ENCODE measurements at regions not wholly inside any gene's neighbourhood (a gene's known extent, or its start where the extent isn't known, plus 50 kb on each side); places are given as distances from the start of the nearest gene placed in this dataset.
"Not testable (repeated sequence)": the region's sequence is repeated elsewhere in the genome, so short reads cannot be mapped to it uniquely, and the experiment has no call there.

DNA sequence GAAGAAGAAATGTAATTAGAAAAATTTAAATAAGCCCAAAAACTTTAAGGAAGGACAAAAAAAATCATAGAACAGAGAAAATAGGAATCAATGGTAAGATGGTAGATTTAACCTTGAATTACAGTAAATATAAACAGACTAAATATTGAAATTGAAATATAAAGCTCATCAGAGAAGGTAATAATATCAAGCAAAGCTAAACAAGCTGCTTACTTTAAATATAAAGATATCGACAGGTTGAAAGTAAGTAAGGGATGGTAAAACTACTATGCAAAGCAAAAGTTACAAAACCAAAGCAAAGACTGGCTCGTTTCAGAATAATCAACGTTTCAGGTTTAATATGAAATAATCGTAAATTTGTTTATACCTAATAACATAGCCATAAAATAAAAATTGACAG, 137.0 kb upstream of the KCNJ15 start:
- H3K9ac ChIP-seq (ENCODE audit: low read depth in 1 of 2, low read length in 2 of 2): no peak overlapping the region
- no peaks in the 10 kb centered on the region for H3K4me1 ChIP-seq (ENCODE audit: control insufficient read depth in 4 of 4, insufficient read depth in 4 of 4, low read length in 3 of 4)
- no peaks in the 10 kb centered on the region for H3K9me3 ChIP-seq (ENCODE audit: control insufficient read depth in 4 of 4, low read length in 3 of 4)
- DNase-seq (ENCODE audit: low spot score): no peak
- no peak overlapping the region for H3K27ac ChIP-seq (ENCODE audit: low read depth in 1 of 2, low read length in 2 of 2)
- 88% methylated on average over 4 of the region's 4 CpGs for WGBS
- H3K4me3 ChIP-seq (ENCODE audit: low read depth in 1 of 3, low read length in 3 of 3): no peak overlapping the region
- H3K36me3 ChIP-seq (ENCODE audit: control insufficient read depth in 4 of 4, insufficient read depth in 3 of 4, low read depth in 1 of 4, low read length in 3 of 4): no peaks in the 10 kb centered on the region
- peaks cover 0 to 4% (median 0%) of the 10 kb centered on the region in 4 donors for H3K27me3 ChIP-seq (ENCODE audit: control insufficient read depth in 4 of 4, insufficient read depth in 4 of 4, low read length in 3 of 4)
- TF ChIP-seq CTCF (IDR thresholded peaks at IDR 0.05; ENCODE audit: low read depth, low read length, missing input control): no peak
- no peak for TF ChIP-seq HNF4A (conservative IDR thresholded peaks at IDR 0.05)
- no peak for TF ChIP-seq NR2F2 (IDR thresholded peaks at IDR 0.05)
- TF ChIP-seq, protein P1, sequence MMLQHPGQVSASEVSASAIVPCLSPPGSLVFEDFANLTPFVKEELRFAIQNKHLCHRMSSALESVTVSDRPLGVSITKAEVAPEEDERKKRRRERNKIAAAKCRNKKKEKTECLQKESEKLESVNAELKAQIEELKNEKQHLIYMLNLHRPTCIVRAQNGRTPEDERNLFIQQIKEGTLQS (IDR thresholded peaks at IDR 0.05): no peak
- no peak for TF ChIP-seq YY1 (IDR thresholded peaks at IDR 0.05)
- no peak for TF ChIP-seq FOXA1 (IDR thresholded peaks at IDR 0.05)
- no peak for TF ChIP-seq TAF1 (conservative IDR thresholded peaks at IDR 0.05)
- no peak for TF ChIP-seq JUND (IDR thresholded peaks at IDR 0.05)
- no peak for TF ChIP-seq HNF4G (IDR thresholded peaks at IDR 0.05)
- TF ChIP-seq FOXA2 (IDR thresholded peaks at IDR 0.05): no peak
- TF ChIP-seq EGR1 (IDR thresholded peaks at IDR 0.05; ENCODE audit: low read depth in 2 of 2): no peak
- TF ChIP-seq, protein P2, sequence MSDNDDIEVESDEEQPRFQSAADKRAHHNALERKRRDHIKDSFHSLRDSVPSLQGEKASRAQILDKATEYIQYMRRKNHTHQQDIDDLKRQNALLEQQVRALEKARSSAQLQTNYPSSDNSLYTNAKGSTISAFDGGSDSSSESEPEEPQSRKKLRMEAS (IDR thresholded peaks at IDR 0.05): no peak
- TF ChIP-seq REST (IDR thresholded peaks at IDR 0.05): no peak
- no peak for TF ChIP-seq RXRA (IDR thresholded peaks at IDR 0.05)
- no peak for TF ChIP-seq SP1 (IDR thresholded peaks at IDR 0.05)
- no peak for TF ChIP-seq RAD21 (IDR thresholded peaks at IDR 0.05)
- TF ChIP-seq ZBTB33 (IDR thresholded peaks at IDR 0.05): no peak
- no peak for TF ChIP-seq GABPA (IDR thresholded peaks at IDR 0.05 in 1 of 2, conservative IDR thresholded peaks at IDR 0.05 in 1 of 2)

GRCh38 chr21:38120679-38120983, 136.2 kb upstream of the KCNJ15 start:
- whole genome bisulfite sequencing: 93% methylated on average over 6 of the region's 6 CpGs
- H3K27ac ChIP-seq (ENCODE audit: low read depth in 1 of 2, low read length in 2 of 2); H3K9ac ChIP-seq (ENCODE audit: low read depth in 1 of 2, low read length in 2 of 2); H3K4me3 ChIP-seq (ENCODE audit: low read depth in 1 of 3, low read length in 3 of 3); H3K27me3 ChIP-seq (ENCODE audit: control insufficient read depth in 4 of 4, insufficient read depth in 4 of 4, low read length in 3 of 4); H3K36me3 ChIP-seq (ENCODE audit: control insufficient read depth in 4 of 4, insufficient read depth in 3 of 4, low read depth in 1 of 4, low read length in 3 of 4); H3K4me1 ChIP-seq (ENCODE audit: control insufficient read depth in 4 of 4, insufficient read depth in 4 of 4, low read length in 3 of 4); DNase-seq (ENCODE audit: low spot score); H3K9me3 ChIP-seq (ENCODE audit: control insufficient read depth in 4 of 4, low read length in 3 of 4): not testable (repeated sequence)
